Stromal cell of bone marrow (primary cell): ENCODE measurements at regions not wholly inside any gene's neighbourhood (a gene's known extent, or its start where the extent isn't known, plus 50 kb on each side); places are given as distances from the start of the nearest gene placed in this dataset.

ENCODE experiments used
- DNase-seq: peaks from one replicate; pipeline ENCODE4 v3.0.0-alpha.2; 2012; ENCODE audit warnings: low read depth

GRCh38 chr20:60957621-60958020, 294.4 kb upstream of the CDH4 start:
- DNase-seq, result no peak

GRCh38 chr20:60959971-60960370, 292.1 kb upstream of the CDH4 start:
- DNase-seq, result no peak

- DNase-seq, result no peak
These were observed 291.6 kb upstream of the CDH4 start for GRCh38 chr20:60960500-60960899.

GRCh38 chr20:60961551-60961950, 290.5 kb upstream of the CDH4 start:
- DNase-seq, result no peak

GRCh38 chr20:60962367-60963045, 289.6 kb upstream of the CDH4 start:
- DNase-seq, result no peak

- no peak for DNase-seq
These were observed 288.9 kb upstream of the CDH4 start for GRCh38 chr20:60963146-60963545.

GRCh38 chr20:60964911-60965310, 287.1 kb upstream of the CDH4 start:
- DNase-seq, result no peak

GRCh38 chr20:60966031-60966430, 286.0 kb upstream of the CDH4 start:
- no peak for DNase-seq

GRCh38 chr20:60966766-60967165, 285.3 kb upstream of the CDH4 start:
- no peak for DNase-seq

GRCh38 chr20:60967431-60968316, 284.4 kb upstream of the CDH4 start:
- no peak for DNase-seq

- no peak for DNase-seq
These were observed 283.0 kb upstream of the CDH4 start for GRCh38 chr20:60968853-60969720.

GRCh38 chr20:60970601-60971000, 281.5 kb upstream of the CDH4 start:
- no peak for DNase-seq

GRCh38 chr20:60974022-60974421, 278.0 kb upstream of the CDH4 start:
- no peak for DNase-seq

GRCh38 chr20:60974441-60974945, 277.6 kb upstream of the CDH4 start:
- no peak for DNase-seq

- DNase-seq, result no peak
These were observed 275.9 kb upstream of the CDH4 start for GRCh38 chr20:60976139-60976538.

- no peak for DNase-seq
These were observed 275.1 kb upstream of the CDH4 start for GRCh38 chr20:60976913-60977312.

GRCh38 chr20:60977901-60978300, 274.2 kb upstream of the CDH4 start:
- DNase-seq, result no peak

- DNase-seq, result no peak
These were observed 267.4 kb upstream of the CDH4 start for GRCh38 chr20:60984666-60985065.

GRCh38 chr20:60986506-60987156, 265.4 kb upstream of the CDH4 start:
- no peak for DNase-seq

GRCh38 chr20:60990061-60990460, 262.0 kb upstream of the CDH4 start:
- DNase-seq, result no peak

- DNase-seq, result no peak
These were observed 261.4 kb upstream of the CDH4 start for GRCh38 chr20:60990643-60991042.
